KMS-11 (cell line): ENCODE measurements at regions not wholly inside any gene's neighbourhood (a gene's known extent, or its start where the extent isn't known, plus 50 kb on each side); places are given as distances from the start of the nearest gene placed in this dataset.

Source experiments
- H2AFZ ChIP-seq: fragments of 200-600 bp; sonication (generic); 2 replicates; pipeline ENCODE4 v1.6.1; 2016; ENCODE audit warnings: antibody characterized with exemption, mixed run types, low read depth
- H3K27ac ChIP-seq: fragments of 200-600 bp; sonication (generic); 2 replicates; pipeline ENCODE4 v1.6.1; 2016; ENCODE audit warnings: mild to moderate bottlenecking, mixed run types
- H3K27me3 ChIP-seq: fragments of 200-600 bp; sonication (generic); 2 replicates; pipeline ENCODE4 v1.6.1; 2017; ENCODE audit warnings: mild to moderate bottlenecking, low read depth, mixed run types, moderate library complexity; ENCODE audit not compliant: insufficient read depth
- H3K36me3 ChIP-seq: fragments of 200-600 bp; sonication (generic); 2 replicates; pipeline ENCODE4 v1.6.1; 2017; ENCODE audit warnings: mild to moderate bottlenecking, mixed run types; ENCODE audit not compliant: insufficient read depth
- H3K4me1 ChIP-seq: fragments of 200-600 bp; sonication (generic); 2 replicates; pipeline ENCODE4 v1.6.1; 2016; ENCODE audit warnings: mild to moderate bottlenecking, low read depth, mixed run types; ENCODE audit not compliant: poor library complexity, severe bottlenecking
- H3K4me2 ChIP-seq: fragments of 200-600 bp; sonication (generic); 2 replicates; pipeline ENCODE4 v1.7.0; 2016; ENCODE audit warnings: mild to moderate bottlenecking, mixed run types
- H3K4me3 ChIP-seq: fragments of 200-600 bp; sonication (generic); IDR thresholded peaks from 2 replicates; pipeline ENCODE4 v1.6.1; 2017; ENCODE audit warnings: low read depth, low read length, mixed read lengths; ENCODE audit not compliant: insufficient read depth
- H3K79me2 ChIP-seq: fragments of 200-600 bp; sonication (generic); 2 replicates; pipeline ENCODE4 v1.6.1; 2016; ENCODE audit warnings: low read depth, mixed run types; ENCODE audit not compliant: insufficient read depth
- H3K9ac ChIP-seq: fragments of 200-600 bp; sonication (generic); 2 replicates; pipeline ENCODE4 v1.6.1; 2016; ENCODE audit warnings: mild to moderate bottlenecking, mixed run types
- H4K20me1 ChIP-seq: fragments of 200-600 bp; sonication (generic); 2 replicates; pipeline ENCODE4 v1.6.1; 2016; ENCODE audit warnings: mild to moderate bottlenecking, mixed run types; ENCODE audit not compliant: insufficient read depth
- TF ChIP-seq, protein P1 (sequence below): fragments of 200-600 bp; sonication (generic); conservative IDR thresholded peaks from 2 replicates; pipeline ENCODE4 v1.6.1; 2017; ENCODE audit warnings: low read depth, mild to moderate bottlenecking, antibody characterized with exemption, low read length, moderate library complexity, mixed read lengths

- TF ChIP-seq, protein P1, sequence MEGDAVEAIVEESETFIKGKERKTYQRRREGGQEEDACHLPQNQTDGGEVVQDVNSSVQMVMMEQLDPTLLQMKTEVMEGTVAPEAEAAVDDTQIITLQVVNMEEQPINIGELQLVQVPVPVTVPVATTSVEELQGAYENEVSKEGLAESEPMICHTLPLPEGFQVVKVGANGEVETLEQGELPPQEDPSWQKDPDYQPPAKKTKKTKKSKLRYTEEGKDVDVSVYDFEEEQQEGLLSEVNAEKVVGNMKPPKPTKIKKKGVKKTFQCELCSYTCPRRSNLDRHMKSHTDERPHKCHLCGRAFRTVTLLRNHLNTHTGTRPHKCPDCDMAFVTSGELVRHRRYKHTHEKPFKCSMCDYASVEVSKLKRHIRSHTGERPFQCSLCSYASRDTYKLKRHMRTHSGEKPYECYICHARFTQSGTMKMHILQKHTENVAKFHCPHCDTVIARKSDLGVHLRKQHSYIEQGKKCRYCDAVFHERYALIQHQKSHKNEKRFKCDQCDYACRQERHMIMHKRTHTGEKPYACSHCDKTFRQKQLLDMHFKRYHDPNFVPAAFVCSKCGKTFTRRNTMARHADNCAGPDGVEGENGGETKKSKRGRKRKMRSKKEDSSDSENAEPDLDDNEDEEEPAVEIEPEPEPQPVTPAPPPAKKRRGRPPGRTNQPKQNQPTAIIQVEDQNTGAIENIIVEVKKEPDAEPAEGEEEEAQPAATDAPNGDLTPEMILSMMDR = no peak
- H3K4me2 ChIP-seq = no peak overlapping the region
- H2AFZ ChIP-seq = no peak overlapping the region
- H3K4me1 ChIP-seq = no peaks in the 10 kb centered on the region
- no peak overlapping the region for H3K4me3 ChIP-seq
- H3K9ac ChIP-seq = no peak overlapping the region
- H3K27me3 ChIP-seq = no peaks in the 10 kb centered on the region
- H3K79me2 ChIP-seq = no peaks in the 10 kb centered on the region
- H3K27ac ChIP-seq = no peak overlapping the region
- no peaks in the 10 kb centered on the region for H3K36me3 ChIP-seq
- no peaks in the 10 kb centered on the region for H4K20me1 ChIP-seq
Observed at GRCh38 chr2:216261042-216261537, 111.2 kb downstream of the MARCHF4 start.

DNA sequence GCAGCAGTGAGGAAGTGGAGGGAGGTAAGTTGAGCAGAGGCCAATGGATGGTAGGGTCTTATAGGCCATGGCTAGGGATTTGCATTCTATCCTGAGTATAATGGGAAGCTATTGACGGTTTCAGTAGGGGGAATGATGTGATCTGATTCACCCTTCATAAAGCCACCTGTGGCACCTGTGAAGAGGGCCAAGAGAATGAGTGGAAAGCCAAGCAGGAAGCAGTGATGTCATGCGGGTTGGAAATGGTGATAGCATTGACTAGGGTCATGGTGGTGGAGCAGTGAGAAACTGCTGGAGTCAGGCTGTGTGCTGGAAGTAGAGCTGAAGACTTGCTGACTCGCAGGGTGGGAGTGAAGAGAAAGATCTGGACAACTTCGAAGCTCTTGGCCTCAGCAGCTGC lies 111.7 kb downstream of the MARCHF4 start:
- Histone ChIP-seq H3K4me3 (no peak overlapping the region), H2AFZ (no peak overlapping the region), H3K9ac (no peak overlapping the region), H4K20me1 (no peaks in the 10 kb centered on the region), H3K27ac (no peak overlapping the region), H3K79me2 (no peaks in the 10 kb centered on the region), H3K4me2 (no peak overlapping the region), H3K4me1 (no peaks in the 10 kb centered on the region), H3K27me3 (no peaks in the 10 kb centered on the region), H3K36me3 (no peaks in the 10 kb centered on the region)
- TF ChIP-seq, protein P1 = no peak

- H3K9ac ChIP-seq = no peak overlapping the region
- H2AFZ ChIP-seq = no peak overlapping the region
- H3K4me3 ChIP-seq = no peak overlapping the region
- no peaks in the 10 kb centered on the region for H3K36me3 ChIP-seq
- no peaks in the 10 kb centered on the region for H3K27me3 ChIP-seq
- no peak overlapping the region for H3K4me2 ChIP-seq
- H3K4me1 ChIP-seq = no peaks in the 10 kb centered on the region
- H3K27ac ChIP-seq = no peak overlapping the region
- H4K20me1 ChIP-seq = no peaks in the 10 kb centered on the region
- H3K79me2 ChIP-seq = no peaks in the 10 kb centered on the region
- TF ChIP-seq, protein P1 = no peak
Observed at GRCh38 chr2:216259081-216259480, 113.2 kb downstream of the MARCHF4 start.

- Histone ChIP-seq H3K4me1 (no peaks in the 10 kb centered on the region), H4K20me1 (no peaks in the 10 kb centered on the region), H3K4me2 (no peak overlapping the region), H3K27me3 (no peaks in the 10 kb centered on the region), H3K9ac (no peak overlapping the region), H3K4me3 (no peak overlapping the region), H2AFZ (no peak overlapping the region), H3K27ac (no peak overlapping the region), H3K36me3 (no peaks in the 10 kb centered on the region), H3K79me2 (no peaks in the 10 kb centered on the region)
- TF ChIP-seq, protein P1 = no peak
Observed at GRCh38 chr2:216257089-216257488, 115.2 kb downstream of the MARCHF4 start.
